Neuronal stem cell (in vitro differentiated cells): ENCODE measurements at regions not wholly inside any gene's neighbourhood (a gene's known extent, or its start where the extent isn't known, plus 50 kb on each side); places are given as distances from the start of the nearest gene placed in this dataset. TPM values are rescaled to one million over a fixed set of nuclear protein-coding genes. Genes with fewer than 3 reads are reported as not detected.

Experiments used
- DNase-seq: peaks from one replicate; pipeline ENCODE4 v3.0.0-alpha.2; 2013; ENCODE audit warnings: low spot score
- H2AFZ ChIP-seq: one replicate; pipeline ENCODE4 v1.6.1; 2013; ENCODE audit warnings: mild to moderate bottlenecking, low read length, inconsistent platforms
- H2AK5ac ChIP-seq: 2 replicates; pipeline ENCODE4 v1.6.1; 2013; ENCODE audit warnings: low read depth, mild to moderate bottlenecking, inconsistent platforms, low read length, moderate library complexity, mixed read lengths
- H2BK120ac ChIP-seq: 2 replicates; pipeline ENCODE4 v1.6.1; 2013; ENCODE audit warnings: low read depth, mild to moderate bottlenecking, inconsistent platforms, low read length, moderate library complexity, mixed read lengths
- H2BK12ac ChIP-seq: one replicate; pipeline ENCODE4 v1.6.1; 2013; ENCODE audit warnings: low read length, inconsistent platforms
- H2BK15ac ChIP-seq: 2 replicates; pipeline ENCODE4 v1.6.1; 2013; ENCODE audit warnings: mild to moderate bottlenecking, low read length, inconsistent platforms, mixed read lengths
- H2BK5ac ChIP-seq: one replicate; pipeline ENCODE4 v1.6.1; 2013; ENCODE audit warnings: inconsistent platforms, mild to moderate bottlenecking, low read length, moderate library complexity
- H3K14ac ChIP-seq: one replicate; pipeline ENCODE4 v1.6.1; 2013; ENCODE audit warnings: low read length, inconsistent platforms
- H3K18ac ChIP-seq: 2 replicates; pipeline ENCODE4 v1.6.1; 2013; ENCODE audit warnings: low read length, inconsistent platforms
- H3K23ac ChIP-seq: 2 replicates; pipeline ENCODE4 v1.6.1; 2013; ENCODE audit warnings: low read depth, mild to moderate bottlenecking, mixed read lengths, low read length, inconsistent platforms; ENCODE audit not compliant: poor library complexity
- H3K27ac ChIP-seq: replicated peaks from 3 replicates; pipeline ENCODE4 v1.5.1; 2013; ENCODE audit warnings: low read length, inconsistent platforms
- H3K27me3 ChIP-seq, 3 experiments: 2 replicates each; pipeline ENCODE4 v1.6.1; 2013; ENCODE audit warnings: low read length in 3 of 3, mild to moderate bottlenecking in 2 of 3, inconsistent platforms in 1 of 3, low read depth in 1 of 3, mixed read lengths in 1 of 3, moderate library complexity in 1 of 3; ENCODE audit not compliant: control insufficient read depth in 3 of 3, insufficient read depth in 3 of 3
- H3K36me3 ChIP-seq, 2 donors: replicated peaks in 1 of 2; 2 replicates each; pipeline ENCODE4 v1.6.1; 2013; ENCODE audit warnings: low read length in 2 of 2; ENCODE audit not compliant: control insufficient read depth in 2 of 2, insufficient read depth in 2 of 2
- H3K4ac ChIP-seq: 2 replicates; pipeline ENCODE4 v1.6.1; 2013; ENCODE audit warnings: inconsistent platforms, mild to moderate bottlenecking, low read length, moderate library complexity
- H3K4me1 ChIP-seq, 2 donors: 1 replicate in 1 of 2; 2 replicates in 1 of 2; pipeline ENCODE4 v1.6.1; 2013; ENCODE audit warnings: low read length in 2 of 2, low read depth in 1 of 2; ENCODE audit not compliant: control insufficient read depth in 2 of 2, insufficient read depth in 1 of 2
- H3K4me2 ChIP-seq: one replicate; pipeline ENCODE4 v1.6.1; 2013; ENCODE audit warnings: mild to moderate bottlenecking, low read length, inconsistent platforms; ENCODE audit not compliant: insufficient read depth, poor library complexity, severe bottlenecking
- H3K4me3 ChIP-seq, 2 donors: 2 replicates each; pipeline ENCODE4 v1.5.1; 2013; ENCODE audit warnings: low read length in 2 of 2, mild to moderate bottlenecking in 2 of 2, inconsistent platforms in 1 of 2, moderate library complexity in 1 of 2
- H3K79me1 ChIP-seq: one replicate; pipeline ENCODE4 v1.6.1; 2013; ENCODE audit warnings: low read depth, mild to moderate bottlenecking, inconsistent platforms, low read length, moderate library complexity
- H3K9ac ChIP-seq: one replicate; pipeline ENCODE4 v1.6.1; 2013; ENCODE audit warnings: mild to moderate bottlenecking, low read depth, low read length, inconsistent platforms; ENCODE audit not compliant: poor library complexity
- H3K9me3 ChIP-seq, 2 donors: replicated peaks in 1 of 2; 2 replicates each; pipeline versions ENCODE3 to v1.6.1; 2013; ENCODE audit warnings: low read length in 2 of 2, mild to moderate bottlenecking in 2 of 2, inconsistent platforms in 1 of 2, low read depth in 1 of 2, mixed read lengths in 1 of 2, moderate library complexity in 1 of 2; ENCODE audit not compliant: control insufficient read depth in 2 of 2, insufficient read depth in 1 of 2
- H4K8ac ChIP-seq: one replicate; pipeline ENCODE4 v1.6.1; 2013; ENCODE audit warnings: low read depth, mild to moderate bottlenecking, inconsistent platforms, low read length, moderate library complexity
- H4K91ac ChIP-seq: one replicate; pipeline ENCODE4 v1.6.1; 2013; ENCODE audit warnings: low read length, low read depth, mild to moderate bottlenecking, inconsistent platforms; ENCODE audit not compliant: poor library complexity
- WGBS, 2 donors: extraction: QIAGEN DNeasy Blood & Tissue Kit; methylation state at CpG; one replicate each; pipeline ENCODE4 v1.1.7; 2013; ENCODE audit warnings: missing lambda C conversion rate in 2 of 2, mixed read lengths in 1 of 2; ENCODE audit not compliant: insufficient read length in 2 of 2, insufficient replicate concordance in 1 of 2; ENCODE audit errors: extremely low coverage in 2 of 2; 5-methylcytosine and 5-hydroxymethylcytosine counted together
- small RNA-seq: library from polyadenylated mRNA; stranded (forward); fragments of <200 nt; extraction: miRNeasy Mini kit (QIAGEN cat#:217004); gene quantifications from one replicate; pipeline ENCODE3, GENCODE V24; 2013; ENCODE audit not compliant: insufficient read depth

- Histone ChIP-seq H3K18ac (no peak overlapping the region), H3K4me3 (no peak overlapping the region), H2AFZ (no peak overlapping the region), H3K27me3 (no peaks in the 10 kb centered on the region), H4K91ac (no peak overlapping the region), H3K14ac (no peak overlapping the region), H3K4me1 (peaks cover 17 to 31% of the 10 kb centered on the region in 2 donors), H2BK5ac (no peak overlapping the region), H2BK120ac (no peak overlapping the region), H2AK5ac (no peak overlapping the region), H3K27ac (no peak overlapping the region), H3K79me1 (no peaks in the 10 kb centered on the region), H3K9me3 (no peaks in the 10 kb centered on the region), H3K4ac (no peak overlapping the region), H4K8ac (no peak overlapping the region), H3K23ac (no peak overlapping the region), H2BK12ac (no peak overlapping the region), H3K4me2 (no peak overlapping the region), H3K36me3 (no peaks in the 10 kb centered on the region), H3K9ac (no peak overlapping the region), H2BK15ac (no peak overlapping the region)
- DNase-seq: no peak
- WGBS, 2 donors: no CpG with 5 or more reads among the region's 6 CpGs
Observed at GRCh38 chr12:13273097-13273496, 76.6 kb downstream of the EMP1 start.

- Histone ChIP-seq H2AFZ (no peak overlapping the region), H4K8ac (no peak overlapping the region), H3K9me3 (no peaks in the 10 kb centered on the region), H3K9ac (no peak overlapping the region), H2AK5ac (no peak overlapping the region), H3K4ac (no peak overlapping the region), H2BK15ac (no peak overlapping the region), H3K18ac (no peak overlapping the region), H3K27ac (no peak overlapping the region), H3K4me2 (no peak overlapping the region), H2BK120ac (no peak overlapping the region), H2BK12ac (no peak overlapping the region), H3K4me3 (no peak overlapping the region), H3K36me3 (no peaks in the 10 kb centered on the region), H3K79me1 (no peaks in the 10 kb centered on the region), H3K27me3 (no peaks in the 10 kb centered on the region), H3K23ac (no peak overlapping the region), H2BK5ac (no peak overlapping the region), H4K91ac (no peak overlapping the region), H3K4me1 (peaks cover 6 to 9% of the 10 kb centered on the region in 2 donors), H3K14ac (no peak overlapping the region)
- DNase-seq: no peak
- no CpG with 5 or more reads among the region's 4 CpGs for WGBS, 2 donors
Observed at GRCh38 chr12:13270817-13271216, 74.3 kb downstream of the EMP1 start.

Small RNA genes in the stretch of these regions (small RNA-seq; reads per million reads assigned to genes)
- not detected for gene RNA5SP353
- not detected for gene RNU6-590P
